ENCODE measurements at regions not wholly inside any gene's neighbourhood (a gene's known extent, or its start where the extent isn't known, plus 50 kb on each side); places are given as distances from the start of the nearest gene placed in this dataset.
"Not testable (repeated sequence)": the region's sequence is repeated elsewhere in the genome, so short reads cannot be mapped to it uniquely, and the experiment has no call there.

- FAIRE-seq (no peak), DNase-seq (no peak), ATAC-seq (no peak)
- H3K27me3 ChIP-seq = no peaks in the 10 kb centered on the region
- intact Hi-C loops (cut with DNase I) = no loop called here
- TF ChIP-seq, protein P1, sequence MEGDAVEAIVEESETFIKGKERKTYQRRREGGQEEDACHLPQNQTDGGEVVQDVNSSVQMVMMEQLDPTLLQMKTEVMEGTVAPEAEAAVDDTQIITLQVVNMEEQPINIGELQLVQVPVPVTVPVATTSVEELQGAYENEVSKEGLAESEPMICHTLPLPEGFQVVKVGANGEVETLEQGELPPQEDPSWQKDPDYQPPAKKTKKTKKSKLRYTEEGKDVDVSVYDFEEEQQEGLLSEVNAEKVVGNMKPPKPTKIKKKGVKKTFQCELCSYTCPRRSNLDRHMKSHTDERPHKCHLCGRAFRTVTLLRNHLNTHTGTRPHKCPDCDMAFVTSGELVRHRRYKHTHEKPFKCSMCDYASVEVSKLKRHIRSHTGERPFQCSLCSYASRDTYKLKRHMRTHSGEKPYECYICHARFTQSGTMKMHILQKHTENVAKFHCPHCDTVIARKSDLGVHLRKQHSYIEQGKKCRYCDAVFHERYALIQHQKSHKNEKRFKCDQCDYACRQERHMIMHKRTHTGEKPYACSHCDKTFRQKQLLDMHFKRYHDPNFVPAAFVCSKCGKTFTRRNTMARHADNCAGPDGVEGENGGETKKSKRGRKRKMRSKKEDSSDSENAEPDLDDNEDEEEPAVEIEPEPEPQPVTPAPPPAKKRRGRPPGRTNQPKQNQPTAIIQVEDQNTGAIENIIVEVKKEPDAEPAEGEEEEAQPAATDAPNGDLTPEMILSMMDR (IDR thresholded peaks at IDR 0.05) = no peak
- no peak overlapping the region for H3K27ac ChIP-seq
- H3K36me3 ChIP-seq = no peaks in the 10 kb centered on the region
- H3K4me1 ChIP-seq = no peaks in the 10 kb centered on the region
- H3K9me3 ChIP-seq = no peaks in the 10 kb centered on the region
- H3K4me3 ChIP-seq = no peak overlapping the region
Observed at GRCh38 chr5:32859211-32859641, 148.1 kb downstream of the NPR3 start.

GRCh38 chr5:32865475-32865874 is 154.4 kb downstream of the NPR3 start:
- H3K4me3 ChIP-seq = no peak overlapping the region
- H3K9me3 ChIP-seq = no peaks in the 10 kb centered on the region
- no peak overlapping the region for H3K27ac ChIP-seq
- 31 to 37% methylated on average over 5 of the region's 5 CpGs for WGBS, 2 donors
- H3K27me3 ChIP-seq = no peaks in the 10 kb centered on the region
- TF ChIP-seq, protein P1 (IDR thresholded peaks at IDR 0.05) = no peak
- DNase-seq (no peak), ATAC-seq (no peak), FAIRE-seq (no peak)
- no peaks in the 10 kb centered on the region for H3K36me3 ChIP-seq
- intact Hi-C loops (cut with DNase I) = no loop called here
- no peaks in the 10 kb centered on the region for H3K4me1 ChIP-seq

GRCh38 chr5:32866138-32866537 is 155.0 kb downstream of the NPR3 start:
- TF ChIP-seq, protein P1 (IDR thresholded peaks at IDR 0.05) = no peak
- Histone ChIP-seq H3K27ac (no peak overlapping the region), H3K4me1 (no peaks in the 10 kb centered on the region), H3K9me3 (no peaks in the 10 kb centered on the region), H3K4me3 (no peak overlapping the region), H3K27me3 (no peaks in the 10 kb centered on the region), H3K36me3 (no peaks in the 10 kb centered on the region)
- FAIRE-seq (no peak), DNase-seq (no peak), ATAC-seq (no peak)
- intact Hi-C loops (cut with DNase I) = no loop called here
- WGBS, 2 donors = 42 to 82% methylated on average over 1 of the region's 1 CpG

GRCh38 chr5:32869216-32869615 is 158.1 kb downstream of the NPR3 start:
- H3K27ac ChIP-seq = no peak overlapping the region
- no peaks in the 10 kb centered on the region for H3K9me3 ChIP-seq
- TF ChIP-seq, protein P1 (IDR thresholded peaks at IDR 0.05) = no peak
- no peak for DNase-seq
- intact Hi-C loops (cut with DNase I) = no loop called here
- H3K27me3 ChIP-seq = no peaks in the 10 kb centered on the region
- 61 to 70% methylated on average over 3 of the region's 3 CpGs for WGBS, 2 donors
- no peak overlapping the region for H3K4me3 ChIP-seq
- no peak for FAIRE-seq
- ATAC-seq = no peak
- no peaks in the 10 kb centered on the region for H3K36me3 ChIP-seq
- H3K4me1 ChIP-seq = no peaks in the 10 kb centered on the region

- Histone ChIP-seq H3K27ac (no peak overlapping the region), H3K4me1 (no peaks in the 10 kb centered on the region), H3K4me3 (no peak overlapping the region), H3K36me3 (no peaks in the 10 kb centered on the region), H3K27me3 (no peaks in the 10 kb centered on the region), H3K9me3 (no peaks in the 10 kb centered on the region)
- DNase-seq (no peak), FAIRE-seq (no peak), ATAC-seq (no peak)
- intact Hi-C loops (cut with DNase I) = no loop called here
- TF ChIP-seq, protein P1 (IDR thresholded peaks at IDR 0.05) = no peak
- WGBS, 2 donors = 14 to 15% methylated on average over 1 of the region's 1 CpG
Observed at GRCh38 chr5:32876791-32877190, 165.7 kb downstream of the NPR3 start.

DNA sequence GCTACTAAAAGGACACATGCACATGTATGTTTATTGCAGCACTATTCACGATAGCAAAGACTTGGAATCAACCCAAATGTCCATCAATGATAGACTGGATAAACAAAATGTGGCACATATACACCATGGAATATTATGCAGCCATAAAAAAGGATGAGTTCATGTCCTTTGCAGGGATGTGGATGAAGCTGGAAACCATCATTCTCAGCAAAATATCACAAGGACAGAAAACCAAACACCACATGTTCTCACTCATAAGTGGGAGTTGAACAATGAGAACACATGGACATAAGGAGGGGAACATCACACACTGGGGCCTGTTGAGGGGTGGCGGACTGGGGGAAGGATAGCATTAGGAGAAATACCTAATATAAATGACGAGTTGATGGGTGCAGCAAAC is 168.2 kb downstream of the NPR3 start:
- intact Hi-C loops (cut with DNase I); H3K27me3 ChIP-seq; FAIRE-seq; H3K9me3 ChIP-seq; ATAC-seq; H3K27ac ChIP-seq; H3K36me3 ChIP-seq; DNase-seq; H3K4me3 ChIP-seq; H3K4me1 ChIP-seq: not testable (repeated sequence)
- 45 to 55% methylated on average over 3 of the region's 3 CpGs for WGBS, 2 donors
